Esophagus squamous epithelium (tissue), 5 donors: ENCODE measurements at regions not wholly inside any gene's neighbourhood (a gene's known extent, or its start where the extent isn't known, plus 50 kb on each side); places are given as distances from the start of the nearest gene placed in this dataset.

Source experiments
- DNase-seq: peaks from one replicate; lab custom pipeline; 2025; lab: John Stamatoyannopoulos, UW
- H3K27ac ChIP-seq, 4 donors: fragments of 200-600 bp; sonication (generic); one replicate each; pipeline ENCODE4 v1.5.1; 2016 to 2019; ENCODE audit warnings: mild to moderate bottlenecking in 1 of 4
- H3K27me3 ChIP-seq, 4 donors: fragments of 200-600 bp; sonication (generic); 1 replicate in 3 of 4; 2 replicates in 1 of 4; pipeline versions ENCODE4 v1.5.1 to v1.6.0; 2017 to 2021; ENCODE audit warnings: antibody characterized with exemption in 1 of 4
- H3K36me3 ChIP-seq, 3 donors: fragments of 200-600 bp; sonication (generic); one replicate each; pipeline ENCODE4 v1.5.1; 2016 to 2019
- H3K4me1 ChIP-seq, 3 donors: fragments of 200-600 bp; sonication (generic); one replicate each; pipeline ENCODE4 v1.5.1; 2017 to 2019
- H3K4me3 ChIP-seq, 4 donors: fragments of 200-600 bp; sonication (generic); 1 replicate in 3 of 4; 2 replicates in 1 of 4; pipeline ENCODE4 v1.5.1; 2016 to 2019; ENCODE audit warnings: mild to moderate bottlenecking in 2 of 4, moderate library complexity in 1 of 4
- H3K9me3 ChIP-seq, 3 donors: fragments of 200-600 bp; sonication (generic); one replicate each; pipeline ENCODE4 v1.5.1; 2016 to 2019
- POLR2A ChIP-seq, 4 donors: fragments of 450-650 bp; IDR thresholded peaks; one replicate each; pipeline ENCODE4 v1.6.1; 2017; ENCODE audit warnings: antibody characterized with exemption in 4 of 4, mild to moderate bottlenecking in 4 of 4, moderate library complexity in 3 of 4
- WGBS, 2 donors: methylation state at CpG; one replicate each; pipeline ENCODE4 v1.1.5; 2018; 5-methylcytosine and 5-hydroxymethylcytosine counted together
- intact Hi-C: fragments of 100-400 bp; cut with DNase I; formaldehyde crosslinking; loops from one replicate; pipeline ENCODE4 v1.15.0; 2022
- TF ChIP-seq, protein P1 (sequence below), 6 experiments: fragments of 450-650 bp in 4 of 6; fragments of 200-600 bp in 2 of 6; sonication (generic) in 2 of 6; IDR thresholded peaks; one replicate each; pipeline ENCODE4 v1.5.1; 2016 to 2019; ENCODE audit warnings: antibody characterized with exemption in 6 of 6, mild to moderate bottlenecking in 4 of 6, moderate library complexity in 4 of 6
- donor health status: DM: yes; HTN: yes; CAD: no.

DNA sequence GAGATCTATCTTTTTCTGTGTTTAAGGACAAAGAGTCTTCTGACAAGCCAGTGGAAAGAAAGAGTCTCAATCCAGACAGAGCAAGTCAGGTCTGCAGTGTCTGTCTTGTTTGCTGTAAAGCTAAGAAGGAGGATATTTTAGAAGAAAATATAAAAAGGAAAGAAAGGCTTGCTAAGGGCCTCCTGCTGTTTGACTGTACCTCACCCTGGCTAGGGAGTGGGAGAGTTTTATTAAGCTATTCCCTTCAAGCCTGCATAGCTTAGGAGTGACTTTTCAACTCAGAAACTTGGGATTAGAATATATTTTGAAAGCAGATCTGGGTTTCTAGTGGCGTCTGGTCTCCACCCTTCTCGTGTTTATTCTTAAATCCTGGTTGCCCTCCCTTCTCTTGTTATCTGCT, 460.0 kb downstream of the COG6 start:
- Histone ChIP-seq H3K36me3 (no peaks in the 10 kb centered on the region), H3K27ac (peak overlapping the region in 3 of 4 donors; percentile 46 to 73 (median 71)), H3K4me1 (peaks cover 0 to 33% (median 15%) of the 10 kb centered on the region in 3 donors), H3K9me3 (peaks cover 0 to 5% (median 0%) of the 10 kb centered on the region in 3 donors), H3K27me3 (no peaks in the 10 kb centered on the region), H3K4me3 (no peak overlapping the region)
- WGBS, 2 donors: 63 to 74% methylated on average over 2 of the region's 2 CpGs
- TF ChIP-seq POLR2A (IDR thresholded peaks at IDR 0.05): no peak
- TF ChIP-seq, protein P1, sequence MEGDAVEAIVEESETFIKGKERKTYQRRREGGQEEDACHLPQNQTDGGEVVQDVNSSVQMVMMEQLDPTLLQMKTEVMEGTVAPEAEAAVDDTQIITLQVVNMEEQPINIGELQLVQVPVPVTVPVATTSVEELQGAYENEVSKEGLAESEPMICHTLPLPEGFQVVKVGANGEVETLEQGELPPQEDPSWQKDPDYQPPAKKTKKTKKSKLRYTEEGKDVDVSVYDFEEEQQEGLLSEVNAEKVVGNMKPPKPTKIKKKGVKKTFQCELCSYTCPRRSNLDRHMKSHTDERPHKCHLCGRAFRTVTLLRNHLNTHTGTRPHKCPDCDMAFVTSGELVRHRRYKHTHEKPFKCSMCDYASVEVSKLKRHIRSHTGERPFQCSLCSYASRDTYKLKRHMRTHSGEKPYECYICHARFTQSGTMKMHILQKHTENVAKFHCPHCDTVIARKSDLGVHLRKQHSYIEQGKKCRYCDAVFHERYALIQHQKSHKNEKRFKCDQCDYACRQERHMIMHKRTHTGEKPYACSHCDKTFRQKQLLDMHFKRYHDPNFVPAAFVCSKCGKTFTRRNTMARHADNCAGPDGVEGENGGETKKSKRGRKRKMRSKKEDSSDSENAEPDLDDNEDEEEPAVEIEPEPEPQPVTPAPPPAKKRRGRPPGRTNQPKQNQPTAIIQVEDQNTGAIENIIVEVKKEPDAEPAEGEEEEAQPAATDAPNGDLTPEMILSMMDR (IDR thresholded peaks at IDR 0.05): no peak
- intact Hi-C loops: no loop called here
- no peak for DNase-seq

- Histone ChIP-seq H3K4me1 (peaks cover 0 to 39% (median 15%) of the 10 kb centered on the region in 3 donors), H3K4me3 (no peak overlapping the region), H3K27ac (peak overlapping the region in 3 of 4 donors; percentile 46 to 73 (median 71)), H3K27me3 (no peaks in the 10 kb centered on the region), H3K9me3 (peaks cover 0 to 5% (median 0%) of the 10 kb centered on the region in 3 donors), H3K36me3 (no peaks in the 10 kb centered on the region)
- intact Hi-C loops: no loop called here
- WGBS, 2 donors: 25 to 36% methylated on average over 6 of the region's 6 CpGs
- no peak for TF ChIP-seq POLR2A (IDR thresholded peaks at IDR 0.05)
- TF ChIP-seq, protein P1 (IDR thresholded peaks at IDR 0.05): peak in 1 of 6 experiments; percentile 6
- no peak for DNase-seq
Measured at GRCh38 chr13:40116008-40116407, 460.5 kb downstream of the COG6 start.

DNA sequence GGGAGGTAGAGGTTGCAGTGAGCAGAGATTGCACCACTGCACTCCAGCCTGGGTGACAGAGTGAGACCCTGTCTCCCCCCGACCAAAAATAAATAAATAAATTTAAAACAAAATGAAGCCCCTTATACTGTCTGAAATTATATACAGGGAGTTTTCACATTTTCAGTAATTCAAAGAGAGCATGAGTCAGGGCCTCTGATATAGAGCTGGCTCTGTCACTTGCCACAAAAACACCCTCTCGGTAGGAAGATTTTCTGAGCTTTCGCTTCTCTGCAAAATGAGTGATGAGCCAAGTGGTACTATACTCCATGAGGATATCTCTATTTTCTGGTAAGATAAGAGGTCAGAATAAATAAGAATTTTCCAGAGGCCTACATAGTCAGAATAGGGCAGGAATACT, 462.9 kb downstream of the COG6 start:
- Histone ChIP-seq H3K4me3 (no peak overlapping the region), H3K36me3 (no peaks in the 10 kb centered on the region), H3K9me3 (peaks cover 0 to 5% (median 0%) of the 10 kb centered on the region in 3 donors), H3K27ac (no peak overlapping the region), H3K27me3 (no peaks in the 10 kb centered on the region), H3K4me1 (peaks cover 0 to 45% (median 15%) of the 10 kb centered on the region in 3 donors)
- no peak for TF ChIP-seq POLR2A (IDR thresholded peaks at IDR 0.05)
- TF ChIP-seq, protein P1 (IDR thresholded peaks at IDR 0.05): no peak
- 77 to 84% methylated on average over 3 of the region's 3 CpGs for WGBS, 2 donors
- intact Hi-C loops: no loop called here
- DNase-seq: no peak

DNA sequence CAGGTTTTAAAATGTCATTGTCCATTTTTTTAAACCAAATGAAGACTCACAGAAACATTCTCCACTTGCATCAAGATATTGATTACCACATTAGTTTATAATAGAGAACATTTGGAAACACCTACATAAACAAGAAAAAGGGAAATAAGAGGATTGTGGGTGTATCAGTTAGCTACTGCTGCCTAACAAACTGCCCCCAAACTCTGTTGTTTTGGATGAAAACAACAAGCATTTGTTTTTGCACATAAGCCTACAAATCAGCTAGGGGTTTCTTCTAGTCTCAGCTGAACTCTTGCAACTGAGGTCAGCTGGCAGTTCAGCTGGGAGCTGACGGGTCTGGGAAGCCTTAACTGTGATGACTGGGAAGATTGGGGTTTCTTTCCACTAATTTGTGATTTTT, 464.4 kb downstream of the COG6 start:
- DNase-seq: no peak
- H3K36me3 ChIP-seq: no peaks in the 10 kb centered on the region
- peaks cover 0 to 35% (median 14%) of the 10 kb centered on the region in 3 donors for H3K4me1 ChIP-seq
- H3K27ac ChIP-seq: peak overlapping the region; percentile 11 to 69 (median 64)
- intact Hi-C loops: no loop called here
- TF ChIP-seq, protein P1 (IDR thresholded peaks at IDR 0.05): no peak
- no peak for TF ChIP-seq POLR2A (IDR thresholded peaks at IDR 0.05)
- H3K9me3 ChIP-seq: peaks cover 0 to 5% (median 0%) of the 10 kb centered on the region in 3 donors
- no peaks in the 10 kb centered on the region for H3K27me3 ChIP-seq
- no peak overlapping the region for H3K4me3 ChIP-seq
- WGBS, 2 donors: 88 to 93% methylated on average over 1 of the region's 1 CpG

GRCh38 chr13:40120288-40120687, 464.8 kb downstream of the COG6 start:
- peaks cover 0 to 5% (median 0%) of the 10 kb centered on the region in 3 donors for H3K9me3 ChIP-seq
- H3K27ac ChIP-seq: peak overlapping the region; percentile 11 to 69 (median 64)
- intact Hi-C loops: no loop called here
- H3K36me3 ChIP-seq: no peaks in the 10 kb centered on the region
- no peak for TF ChIP-seq POLR2A (IDR thresholded peaks at IDR 0.05)
- TF ChIP-seq, protein P1 (IDR thresholded peaks at IDR 0.05): no peak
- no peak for DNase-seq
- no peak overlapping the region for H3K4me3 ChIP-seq
- WGBS, 2 donors: 20 to 47% methylated on average over 1 of the region's 1 CpG
- no peaks in the 10 kb centered on the region for H3K27me3 ChIP-seq
- H3K4me1 ChIP-seq: peaks cover 0 to 31% (median 10%) of the 10 kb centered on the region in 3 donors
